ENCODE measurements at regions not wholly inside any gene's neighbourhood (a gene's known extent, or its start where the extent isn't known, plus 50 kb on each side); places are given as distances from the start of the nearest gene placed in this dataset.

- TF ChIP-seq CTCF (IDR thresholded peaks at IDR 0.05; ENCODE audit: low read depth, low read length, poor library complexity, severe bottlenecking) (no peak), EZH2phosphoT487 (IDR thresholded peaks at IDR 0.05; ENCODE audit: borderline replicate concordance, low read length) (no peak)
These were observed 844.6 kb upstream of the FRG1 start for GRCh38 chr4:189096108-189096507.

All from DOHH2 (cell line).